AG04449 (cell line): ENCODE measurements at regions not wholly inside any gene's neighbourhood (a gene's known extent, or its start where the extent isn't known, plus 50 kb on each side); places are given as distances from the start of the nearest gene placed in this dataset.

ENCODE experiments used
- CTCF ChIA-PET: fragments of 350-600 bp; formaldehyde crosslinking; extraction: SDS; loops from one replicate; lab custom pipeline; 2021; ENCODE audit warnings: antibody characterized with exemption; lab: Yijun Ruan, JAX
- POLR2A ChIA-PET: fragments of 400-600, 350-600 bp; formaldehyde crosslinking; extraction: SDS; loops from one replicate; lab custom pipeline; 2020; ENCODE audit warnings: antibody characterized with exemption, inconsistent platforms; lab: Yijun Ruan, JAX
- DNase-seq: peaks from one replicate; pipeline ENCODE4 v3.0.0-alpha.2; 2010; ENCODE audit warnings: low read depth, low spot score
- H3K4me3 ChIP-seq: 2 replicates; pipeline ENCODE4 v1.5.1; 2011; ENCODE audit warnings: low read depth, mild to moderate bottlenecking, control low read depth, low read length
- TF ChIP-seq, protein P1 (sequence below): IDR thresholded peaks from one replicate; pipeline ENCODE4 v1.5.1; 2011; ENCODE audit warnings: mild to moderate bottlenecking, moderate library complexity, low read length, control low read depth, inconsistent platforms; ENCODE audit not compliant: insufficient read depth; ENCODE audit errors: missing control alignments

DNA sequence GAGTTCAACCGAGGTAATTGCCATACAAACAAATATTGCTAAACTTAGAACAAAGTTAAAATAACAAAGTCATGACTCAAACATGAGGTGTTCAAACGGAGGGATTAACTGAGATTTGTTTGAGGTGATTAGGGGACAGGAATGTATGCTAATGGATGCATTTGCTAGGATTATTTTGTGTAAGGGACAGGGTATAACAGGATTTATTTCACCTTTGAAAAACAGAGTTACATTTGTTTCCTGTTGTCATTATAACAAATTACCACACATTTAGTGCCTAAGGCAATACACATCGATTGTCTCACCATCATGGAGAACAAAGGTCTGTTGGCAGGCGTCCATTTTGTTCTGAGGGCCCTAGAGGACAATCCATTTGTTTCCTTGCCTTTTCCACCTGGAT, 304.3 kb upstream of the CNTNAP5 start:
- ChIA-PET CTCF (no interaction called here), POLR2A (no interaction called here)
- H3K4me3 ChIP-seq = no peak overlapping the region
- DNase-seq = no peak
- TF ChIP-seq, protein P1, sequence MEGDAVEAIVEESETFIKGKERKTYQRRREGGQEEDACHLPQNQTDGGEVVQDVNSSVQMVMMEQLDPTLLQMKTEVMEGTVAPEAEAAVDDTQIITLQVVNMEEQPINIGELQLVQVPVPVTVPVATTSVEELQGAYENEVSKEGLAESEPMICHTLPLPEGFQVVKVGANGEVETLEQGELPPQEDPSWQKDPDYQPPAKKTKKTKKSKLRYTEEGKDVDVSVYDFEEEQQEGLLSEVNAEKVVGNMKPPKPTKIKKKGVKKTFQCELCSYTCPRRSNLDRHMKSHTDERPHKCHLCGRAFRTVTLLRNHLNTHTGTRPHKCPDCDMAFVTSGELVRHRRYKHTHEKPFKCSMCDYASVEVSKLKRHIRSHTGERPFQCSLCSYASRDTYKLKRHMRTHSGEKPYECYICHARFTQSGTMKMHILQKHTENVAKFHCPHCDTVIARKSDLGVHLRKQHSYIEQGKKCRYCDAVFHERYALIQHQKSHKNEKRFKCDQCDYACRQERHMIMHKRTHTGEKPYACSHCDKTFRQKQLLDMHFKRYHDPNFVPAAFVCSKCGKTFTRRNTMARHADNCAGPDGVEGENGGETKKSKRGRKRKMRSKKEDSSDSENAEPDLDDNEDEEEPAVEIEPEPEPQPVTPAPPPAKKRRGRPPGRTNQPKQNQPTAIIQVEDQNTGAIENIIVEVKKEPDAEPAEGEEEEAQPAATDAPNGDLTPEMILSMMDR = no peak

DNA sequence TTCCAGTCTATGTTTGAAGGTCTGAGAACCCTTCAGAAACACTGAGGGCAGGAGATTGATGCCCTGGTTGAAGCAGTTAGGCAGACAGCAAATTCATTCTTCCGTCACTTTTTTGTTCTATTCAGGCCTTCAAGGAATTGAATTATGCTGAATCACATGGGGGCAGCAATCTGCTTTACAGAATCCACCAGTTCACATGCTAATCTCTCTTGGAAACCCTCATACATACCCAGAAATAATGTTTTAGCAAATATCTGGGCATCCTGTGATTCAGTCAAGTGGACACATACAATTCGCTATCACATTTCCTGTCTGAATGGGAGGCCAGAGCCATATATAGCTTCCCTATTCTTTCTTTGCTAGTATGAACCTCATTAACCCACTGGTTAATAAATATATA, 301.4 kb upstream of the CNTNAP5 start:
- TF ChIP-seq, protein P1 = no peak
- ChIA-PET POLR2A (no interaction called here), CTCF (no interaction called here)
- no peak for DNase-seq
- H3K4me3 ChIP-seq = no peak overlapping the region

DNA sequence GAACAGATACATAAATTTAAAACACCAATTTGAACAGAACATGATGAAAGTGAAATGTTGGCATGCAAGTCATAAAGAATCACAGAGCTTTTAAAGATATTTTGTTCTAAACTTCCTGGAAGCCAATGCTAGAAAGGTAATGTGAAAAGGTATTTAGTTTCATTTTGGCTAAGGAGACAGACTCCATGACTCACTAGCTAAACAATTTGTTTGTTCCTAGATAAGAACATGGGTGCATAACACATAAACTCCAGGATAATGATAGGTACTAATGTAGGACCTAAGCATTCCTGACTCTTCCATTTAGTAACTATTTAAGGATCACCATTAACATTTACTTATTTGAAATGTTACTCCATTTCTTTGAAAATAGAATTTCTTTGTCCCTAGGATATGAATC, 292.5 kb upstream of the CNTNAP5 start:
- no peak overlapping the region for H3K4me3 ChIP-seq
- POLR2A ChIA-PET = no interaction called here
- TF ChIP-seq, protein P1 = no peak
- CTCF ChIA-PET = no interaction called here
- no peak for DNase-seq

DNA sequence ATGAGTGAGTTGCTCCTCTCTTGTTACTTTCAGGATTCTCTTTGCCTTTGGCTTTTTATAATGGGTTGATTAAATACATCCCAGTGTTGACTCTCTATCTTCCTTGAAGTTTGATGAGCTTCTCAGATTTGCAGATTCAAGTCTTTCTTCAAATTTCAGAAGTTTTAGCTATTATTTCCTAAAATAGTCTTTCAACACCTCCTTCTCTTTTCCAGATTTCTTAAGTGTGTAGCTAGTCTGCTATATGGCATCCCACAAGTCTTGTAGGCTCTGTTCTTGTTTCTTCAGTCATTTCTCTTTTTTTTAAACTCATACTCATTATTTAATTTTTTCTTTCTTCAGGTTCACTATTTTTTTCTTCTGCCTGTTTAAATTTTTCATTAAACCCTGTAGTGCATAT, 287.7 kb upstream of the CNTNAP5 start:
- TF ChIP-seq, protein P1 = no peak
- POLR2A ChIA-PET = no interaction called here
- no peak for DNase-seq
- no peak overlapping the region for H3K4me3 ChIP-seq
- CTCF ChIA-PET = no interaction called here

DNA sequence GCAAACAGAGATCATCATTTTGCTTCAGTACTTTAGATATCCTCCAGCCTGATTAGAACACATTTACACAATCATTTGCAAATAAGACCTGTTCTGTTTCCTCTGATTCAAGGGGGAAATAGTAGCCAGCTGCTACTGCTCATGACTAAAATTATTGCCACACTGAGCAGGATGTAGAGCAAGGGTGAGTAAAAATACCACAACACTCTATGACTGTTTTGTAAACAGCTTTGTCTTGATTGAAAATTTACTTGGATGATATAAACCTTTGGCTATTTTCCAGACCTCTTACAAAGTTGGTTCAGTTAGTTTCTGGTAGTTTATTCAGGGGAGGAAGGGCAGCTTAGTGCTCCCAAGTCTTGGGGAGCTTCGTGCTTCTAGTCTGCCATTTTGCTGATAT, 286.4 kb upstream of the CNTNAP5 start:
- CTCF ChIA-PET = no interaction called here
- DNase-seq = no peak
- TF ChIP-seq, protein P1 = no peak
- POLR2A ChIA-PET = no interaction called here
- no peak overlapping the region for H3K4me3 ChIP-seq

DNA sequence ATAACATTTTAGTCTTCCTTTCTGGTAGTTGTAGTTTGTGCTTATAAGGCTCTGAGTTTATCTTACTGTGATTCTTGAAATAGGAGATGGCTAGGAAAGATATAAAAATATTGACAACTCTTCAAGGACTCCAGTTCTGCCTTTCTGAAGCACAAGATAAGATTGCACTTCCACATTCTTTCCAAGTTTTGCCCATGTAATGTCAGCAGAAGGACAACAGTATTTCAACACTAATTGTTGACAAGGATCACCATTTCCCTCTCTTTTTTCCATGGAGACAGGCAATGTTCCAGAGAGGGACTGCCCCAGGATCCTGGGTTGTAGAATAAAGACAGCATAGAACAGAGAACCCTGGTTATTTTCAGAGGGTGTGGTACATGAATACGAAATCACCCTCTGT, 279.1 kb upstream of the CNTNAP5 start:
- CTCF ChIA-PET = no interaction called here
- DNase-seq = no peak
- POLR2A ChIA-PET = no interaction called here
- no peak overlapping the region for H3K4me3 ChIP-seq
- TF ChIP-seq, protein P1 = no peak
